B cell (primary cell): ENCODE measurements at regions not wholly inside any gene's neighbourhood (a gene's known extent, or its start where the extent isn't known, plus 50 kb on each side); places are given as distances from the start of the nearest gene placed in this dataset.

Experiments
- ATAC-seq: fragments of 200-7000 bp; cut with Tn5 transposase; one replicate; pipeline ENCODE4 v1.10.0; 2021; ENCODE audit warnings: low read depth, mild to moderate bottlenecking, moderate number of reproducible peaks, moderate library complexity
- CTCF ChIA-PET: fragments of 350-600 bp; sonication (Branson Sonifier 250); formaldehyde crosslinking; loops from one replicate; lab custom pipeline; 2021; ENCODE audit warnings: antibody characterized with exemption, inconsistent platforms; lab: Charles Lee
- POLR2A ChIA-PET: fragments of 350-600 bp; sonication (Branson Sonifier 250); formaldehyde crosslinking; loops from one replicate; lab custom pipeline; 2021; ENCODE audit warnings: antibody characterized with exemption; lab: Charles Lee
- DNase-seq: peaks from one replicate; pipeline ENCODE4 v3.0.0; 2013
- H2AFZ ChIP-seq: 2 replicates; pipeline ENCODE4 v1.6.1; 2012; ENCODE audit warnings: mild to moderate bottlenecking, low read depth, low read length; ENCODE audit not compliant: insufficient read depth, poor library complexity, severe bottlenecking
- H3K27ac ChIP-seq, 2 donors: 1 replicate in 1 of 2; 2 replicates in 1 of 2; pipeline ENCODE4 v1.5.1; 2012 to 2013; ENCODE audit warnings: low read length in 2 of 2, mild to moderate bottlenecking in 2 of 2, moderate library complexity in 1 of 2
- H3K27me3 ChIP-seq, 4 experiments: fragments of 200-600 bp in 1 of 4; sonication (generic) in 1 of 4; replicated peaks in 1 of 4; 1 replicate in 2 of 4; 2 replicates in 2 of 4; pipeline versions ENCODE4 v1.6.1 to v1.7.0; 2013 to 2016; ENCODE audit warnings: low read length in 3 of 4, mild to moderate bottlenecking in 2 of 4, mixed read lengths in 1 of 4, moderate library complexity in 1 of 4; ENCODE audit not compliant: insufficient read depth in 4 of 4, control insufficient read depth in 3 of 4; ENCODE audit errors: control extremely low read depth in 1 of 4
- H3K36me3 ChIP-seq, 2 experiments: replicated peaks in 1 of 2; 1 replicate in 1 of 2; 2 replicates in 1 of 2; pipeline versions ENCODE4 v1.6.1 to v1.7.1; 2013; ENCODE audit warnings: low read length in 1 of 2; ENCODE audit not compliant: insufficient read depth in 2 of 2, control insufficient read depth in 1 of 2; ENCODE audit errors: control extremely low read depth in 1 of 2, extremely low read depth in 1 of 2
- H3K4me1 ChIP-seq, 2 donors: fragments of 200-600 bp in 1 of 2; sonication (generic) in 1 of 2; 1 replicate in 1 of 2; 2 replicates in 1 of 2; pipeline versions ENCODE4 v1.5.1 to v1.6.1; 2013 to 2017; ENCODE audit warnings: low read length in 2 of 2; ENCODE audit not compliant: control insufficient read depth in 2 of 2, insufficient read depth in 2 of 2
- H3K4me2 ChIP-seq: replicated peaks from 2 replicates; pipeline ENCODE3; 2012; ENCODE audit warnings: mild to moderate bottlenecking, low read depth, low read length; ENCODE audit not compliant: poor library complexity, severe bottlenecking
- H3K4me3 ChIP-seq, 5 experiments: fragments of 200-600 bp in 1 of 5; sonication (generic) in 1 of 5; 1 replicate in 3 of 5; 2 replicates in 2 of 5; pipeline versions ENCODE4 v1.5.1 to v1.7.0; 2011 to 2016; ENCODE audit warnings: low read length in 4 of 5, mild to moderate bottlenecking in 4 of 5, low read depth in 2 of 5, control low read depth in 1 of 5, moderate library complexity in 1 of 5; ENCODE audit not compliant: insufficient read depth in 1 of 5; ENCODE audit errors: control extremely low read depth in 1 of 5, extremely low read depth in 1 of 5
- H3K79me2 ChIP-seq: fragments of 200-600 bp; sonication (generic); one replicate; pipeline ENCODE4 v1.6.0; 2016; ENCODE audit warnings: low read length; ENCODE audit not compliant: control insufficient read depth, insufficient read depth
- H3K9ac ChIP-seq: fragments of 200-600 bp; sonication (generic); 2 replicates; pipeline ENCODE4 v1.6.1; 2017; ENCODE audit warnings: mild to moderate bottlenecking, low read length, moderate library complexity
- H3K9me3 ChIP-seq, 3 donors: one replicate each; pipeline versions ENCODE4 v1.6.1 to v1.7.1; 2013; ENCODE audit warnings: low read length in 2 of 3; ENCODE audit not compliant: control insufficient read depth in 2 of 3, insufficient read depth in 1 of 3; ENCODE audit errors: control extremely low read depth in 1 of 3
- H4K20me1 ChIP-seq: 2 replicates; pipeline ENCODE4 v1.6.0; 2012; ENCODE audit warnings: mild to moderate bottlenecking, low read length; ENCODE audit not compliant: insufficient read depth, control insufficient read depth, poor library complexity, severe bottlenecking
- H3K27ac Mint-ChIP-seq: one replicate; pipeline ENCODE4 v1.8.0; 2021; ENCODE audit warnings: mixed read lengths
- H3K27me3 Mint-ChIP-seq: one replicate; pipeline ENCODE4 v1.8.0; 2021; ENCODE audit warnings: mixed read lengths
- H3K4me1 Mint-ChIP-seq: one replicate; pipeline ENCODE4 v1.8.0; 2021; ENCODE audit warnings: mixed read lengths
- H3K4me3 Mint-ChIP-seq: one replicate; pipeline ENCODE4 v1.8.0; 2021; ENCODE audit warnings: mixed read lengths
- H3K9me3 Mint-ChIP-seq: one replicate; pipeline ENCODE4 v1.8.0; 2022; ENCODE audit warnings: mixed read lengths; ENCODE audit not compliant: insufficient read depth
- CTCF ChIP-seq: fragments of 200-600 bp; IDR thresholded peaks from one replicate; pipeline ENCODE4 v1.8.0; 2022; ENCODE audit warnings: antibody characterized with exemption, mild to moderate bottlenecking
- EZH2 ChIP-seq: IDR thresholded peaks from 2 replicates; pipeline ENCODE4 v1.6.1; 2012; ENCODE audit warnings: borderline replicate concordance, low read depth, mild to moderate bottlenecking, moderate library complexity, low read length; ENCODE audit not compliant: insufficient read depth, poor library complexity, severe bottlenecking
- WGBS: methylation state at CpG from one replicate; pipeline ENCODE4 v1.1.5; 2013; ENCODE audit warnings: missing lambda C conversion rate; ENCODE audit not compliant: insufficient coverage; 5-methylcytosine and 5-hydroxymethylcytosine counted together
- intact Hi-C: fragments of 100-400 bp; cut with micrococcal nuclease; formaldehyde crosslinking; loops from one replicate; pipeline ENCODE4 v1.10.0; 2022

DNA sequence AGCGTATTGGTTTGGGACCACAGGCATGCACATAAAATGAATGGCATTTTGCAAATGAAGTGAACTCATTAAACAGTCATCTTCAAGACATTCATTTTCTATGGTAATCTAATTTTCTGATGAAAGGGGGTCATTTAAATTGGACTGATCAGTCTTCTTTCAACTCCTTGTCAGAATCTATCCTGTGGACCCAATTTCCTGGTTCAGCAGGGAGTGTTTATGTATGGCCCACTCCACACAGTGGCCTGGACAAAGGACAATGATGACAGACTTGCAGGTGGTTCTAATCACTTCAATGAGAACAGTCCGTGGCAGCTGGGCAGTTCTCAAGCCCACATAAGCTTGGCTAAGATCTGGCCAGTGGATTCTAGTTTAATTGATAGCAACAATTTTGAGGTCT lies 448.1 kb downstream of the DCDC2C start:
- intact Hi-C loops = no loop called here
- H4K20me1 ChIP-seq = no peaks in the 10 kb centered on the region
- no peaks in the 10 kb centered on the region for H3K27me3 Mint-ChIP-seq
- no peak overlapping the region for H3K4me3 ChIP-seq
- no peak overlapping the region for H3K9ac ChIP-seq
- H3K4me1 ChIP-seq = no peaks in the 10 kb centered on the region
- DNase-seq = no peak
- H3K4me3 Mint-ChIP-seq = no peak overlapping the region
- no peaks in the 10 kb centered on the region for H3K36me3 ChIP-seq
- ChIA-PET POLR2A (no interaction called here), CTCF (no interaction called here)
- H3K4me2 ChIP-seq = no peak overlapping the region
- peaks cover 8% of the 10 kb centered on the region for H3K9me3 Mint-ChIP-seq
- H3K27me3 ChIP-seq = no peaks in the 10 kb centered on the region
- no peak overlapping the region for H3K27ac Mint-ChIP-seq
- no peaks in the 10 kb centered on the region for H3K4me1 Mint-ChIP-seq
- no peak overlapping the region for H2AFZ ChIP-seq
- no peak for TF ChIP-seq CTCF
- TF ChIP-seq EZH2 = no peak
- peaks cover 0 to 3% (median 3%) of the 10 kb centered on the region in 3 donors for H3K9me3 ChIP-seq
- WGBS = no CpG with 5 or more reads among the region's 2 CpGs
- no peaks in the 10 kb centered on the region for H3K79me2 ChIP-seq
- ATAC-seq = no peak
- no peak overlapping the region for H3K27ac ChIP-seq

- Histone ChIP-seq H3K9me3 (peaks cover 0 to 3% (median 3%) of the 10 kb centered on the region in 3 donors), H3K27me3 (no peaks in the 10 kb centered on the region), H3K4me3 (no peak overlapping the region), H3K9ac (no peak overlapping the region), H3K36me3 (no peaks in the 10 kb centered on the region), H4K20me1 (no peaks in the 10 kb centered on the region), H2AFZ (no peak overlapping the region), H3K4me1 (no peaks in the 10 kb centered on the region), H3K27ac (no peak overlapping the region), H3K79me2 (no peaks in the 10 kb centered on the region), H3K4me2 (no peak overlapping the region)
- POLR2A ChIA-PET = no interaction called here
- no peaks in the 10 kb centered on the region for H3K4me1 Mint-ChIP-seq
- H3K27me3 Mint-ChIP-seq = no peaks in the 10 kb centered on the region
- ATAC-seq = no peak
- H3K4me3 Mint-ChIP-seq = no peak overlapping the region
- H3K9me3 Mint-ChIP-seq = peaks cover 12% of the 10 kb centered on the region
- TF ChIP-seq CTCF = no peak
- TF ChIP-seq EZH2 = no peak
- CTCF ChIA-PET = no interaction called here
- intact Hi-C loops = no loop called here
- no CpG with 5 or more reads among the region's 1 CpG for WGBS
- no peak for DNase-seq
- H3K27ac Mint-ChIP-seq = no peak overlapping the region
Measured at GRCh38 chr2:4152051-4152450, 448.7 kb downstream of the DCDC2C start.
